Fibroblast of lung (primary cell): ENCODE measurements at regions not wholly inside any gene's neighbourhood (a gene's known extent, or its start where the extent isn't known, plus 50 kb on each side); places are given as distances from the start of the nearest gene placed in this dataset.

Source experiments
- EZH2 ChIP-seq: IDR thresholded peaks from 2 replicates; pipeline ENCODE4 v1.5.1; 2012; ENCODE audit warnings: low read length, control low read depth, mild to moderate bottlenecking; ENCODE audit errors: missing control alignments
- TF ChIP-seq, protein P1 (sequence below), 2 donors: IDR thresholded peaks in 1 of 2; conservative IDR thresholded peaks in 1 of 2; 1 replicate in 1 of 2; 2 replicates in 1 of 2; pipeline ENCODE4 v1.5.1; 2011 to 2012; ENCODE audit warnings: low read length in 2 of 2, control low read depth in 1 of 2, inconsistent platforms in 1 of 2, low read depth in 1 of 2, mild to moderate bottlenecking in 1 of 2

GRCh38 chr17:55606488-55606815 is 95.2 kb upstream of the SMIM36 start:
- TF ChIP-seq, protein P1, sequence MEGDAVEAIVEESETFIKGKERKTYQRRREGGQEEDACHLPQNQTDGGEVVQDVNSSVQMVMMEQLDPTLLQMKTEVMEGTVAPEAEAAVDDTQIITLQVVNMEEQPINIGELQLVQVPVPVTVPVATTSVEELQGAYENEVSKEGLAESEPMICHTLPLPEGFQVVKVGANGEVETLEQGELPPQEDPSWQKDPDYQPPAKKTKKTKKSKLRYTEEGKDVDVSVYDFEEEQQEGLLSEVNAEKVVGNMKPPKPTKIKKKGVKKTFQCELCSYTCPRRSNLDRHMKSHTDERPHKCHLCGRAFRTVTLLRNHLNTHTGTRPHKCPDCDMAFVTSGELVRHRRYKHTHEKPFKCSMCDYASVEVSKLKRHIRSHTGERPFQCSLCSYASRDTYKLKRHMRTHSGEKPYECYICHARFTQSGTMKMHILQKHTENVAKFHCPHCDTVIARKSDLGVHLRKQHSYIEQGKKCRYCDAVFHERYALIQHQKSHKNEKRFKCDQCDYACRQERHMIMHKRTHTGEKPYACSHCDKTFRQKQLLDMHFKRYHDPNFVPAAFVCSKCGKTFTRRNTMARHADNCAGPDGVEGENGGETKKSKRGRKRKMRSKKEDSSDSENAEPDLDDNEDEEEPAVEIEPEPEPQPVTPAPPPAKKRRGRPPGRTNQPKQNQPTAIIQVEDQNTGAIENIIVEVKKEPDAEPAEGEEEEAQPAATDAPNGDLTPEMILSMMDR (conservative IDR thresholded peaks at IDR 0.05 in 1 of 2, IDR thresholded peaks at IDR 0.05 in 1 of 2; ENCODE audit: low read depth in 1 of 2, low read length in 2 of 2): no peak
- TF ChIP-seq EZH2: no peak
